ENCODE measurements at regions not wholly inside any gene's neighbourhood (a gene's known extent, or its start where the extent isn't known, plus 50 kb on each side); places are given as distances from the start of the nearest gene placed in this dataset.

GRCh38 chr1:82453511-82454185 lies 652.9 kb downstream of the ADGRL2 start:
- no peak for DNase-seq

GRCh38 chr1:82452096-82452495 lies 651.4 kb downstream of the ADGRL2 start:
- DNase-seq: no peak

- DNase-seq: no peak
These were observed 650.5 kb downstream of the ADGRL2 start for GRCh38 chr1:82451191-82451590.

- DNase-seq: no peak
These were observed 648.8 kb downstream of the ADGRL2 start for GRCh38 chr1:82449506-82450057.

GRCh38 chr1:82446955-82447354 lies 646.2 kb downstream of the ADGRL2 start:
- DNase-seq: no peak

- DNase-seq: no peak
These were observed 645.5 kb downstream of the ADGRL2 start for GRCh38 chr1:82446236-82446635.

- DNase-seq: no peak
These were observed 645.1 kb downstream of the ADGRL2 start for GRCh38 chr1:82445827-82446226.

GRCh38 chr1:82445132-82445531 lies 644.4 kb downstream of the ADGRL2 start:
- no peak for DNase-seq

- DNase-seq: no peak
These were observed 640.7 kb downstream of the ADGRL2 start for GRCh38 chr1:82441402-82441801.

- DNase-seq: no peak
These were observed 622.6 kb downstream of the ADGRL2 start for GRCh38 chr1:82423174-82423815.

GRCh38 chr1:82421782-82422181 lies 621.0 kb downstream of the ADGRL2 start:
- no peak for DNase-seq

GRCh38 chr1:82420584-82420983 lies 619.9 kb downstream of the ADGRL2 start:
- DNase-seq: no peak

GRCh38 chr1:82411605-82412004 lies 610.9 kb downstream of the ADGRL2 start:
- DNase-seq: no peak

GRCh38 chr1:82405333-82405732 lies 604.6 kb downstream of the ADGRL2 start:
- no peak for DNase-seq

GRCh38 chr1:82401116-82401515 lies 600.4 kb downstream of the ADGRL2 start:
- DNase-seq: no peak

- no peak for DNase-seq
These were observed 599.8 kb downstream of the ADGRL2 start for GRCh38 chr1:82400521-82400920.

- no peak for DNase-seq
These were observed 598.4 kb downstream of the ADGRL2 start for GRCh38 chr1:82399093-82399492.

GRCh38 chr1:82398357-82398756 lies 597.6 kb downstream of the ADGRL2 start:
- DNase-seq: no peak

GRCh38 chr1:82395440-82395839 lies 594.7 kb downstream of the ADGRL2 start:
- DNase-seq: no peak

- DNase-seq: no peak
These were observed 592.2 kb downstream of the ADGRL2 start for GRCh38 chr1:82392946-82393345.

GRCh38 chr1:82392513-82392912 lies 591.8 kb downstream of the ADGRL2 start:
- no peak for DNase-seq

- no peak for DNase-seq
These were observed 591.0 kb downstream of the ADGRL2 start for GRCh38 chr1:82391712-82392111.

GRCh38 chr1:82390627-82391026 lies 589.9 kb downstream of the ADGRL2 start:
- no peak for DNase-seq

GRCh38 chr1:82388679-82389078 lies 587.9 kb downstream of the ADGRL2 start:
- DNase-seq: no peak

GRCh38 chr1:82387012-82387366 lies 586.3 kb downstream of the ADGRL2 start:
- no peak for DNase-seq

All from CD4-positive, alpha-beta T cell treated with Interleukin-4 for 1 hour (primary cell).